HG03108 (cell line): ENCODE measurements at regions not wholly inside any gene's neighbourhood (a gene's known extent, or its start where the extent isn't known, plus 50 kb on each side); places are given as distances from the start of the nearest gene placed in this dataset.

Source experiments
- ATAC-seq: cut with Tn5 transposase; IDR thresholded peaks from one replicate; pipeline ENCODE4 v1.9.1; 2021; ENCODE audit warnings: moderate library complexity; ENCODE audit not compliant: unreplicated experiment

- ATAC-seq: no peak
Measured at GRCh38 chr5:110218981-110219380, 507.5 kb downstream of the TMEM232 start.

- no peak for ATAC-seq
Measured at GRCh38 chr5:110219769-110220168, 506.7 kb downstream of the TMEM232 start.

GRCh38 chr5:110221036-110221435 lies 505.4 kb downstream of the TMEM232 start:
- ATAC-seq: no peak

GRCh38 chr5:110224050-110224449 lies 502.4 kb downstream of the TMEM232 start:
- ATAC-seq: no peak

GRCh38 chr5:110225949-110226348 lies 500.5 kb downstream of the TMEM232 start:
- ATAC-seq: no peak

- no peak for ATAC-seq
Measured at GRCh38 chr5:110239786-110240185, 486.7 kb downstream of the TMEM232 start.

- ATAC-seq: no peak
Measured at GRCh38 chr5:110242950-110243349, 483.5 kb downstream of the TMEM232 start.

GRCh38 chr5:110248921-110249320 lies 477.6 kb downstream of the TMEM232 start:
- ATAC-seq: no peak

GRCh38 chr5:110250355-110250754 lies 476.1 kb downstream of the TMEM232 start:
- no peak for ATAC-seq

- no peak for ATAC-seq
Measured at GRCh38 chr5:110250755-110251154, 475.7 kb downstream of the TMEM232 start.

- ATAC-seq: no peak
Measured at GRCh38 chr5:110251366-110251765, 475.1 kb downstream of the TMEM232 start.

GRCh38 chr5:110255194-110255593 lies 471.3 kb downstream of the TMEM232 start:
- ATAC-seq: no peak

- no peak for ATAC-seq
Measured at GRCh38 chr5:110256298-110256697, 470.2 kb downstream of the TMEM232 start.

- no peak for ATAC-seq
Measured at GRCh38 chr5:110257971-110258370, 468.5 kb downstream of the TMEM232 start.

- ATAC-seq: no peak
Measured at GRCh38 chr5:110258460-110259216, 467.8 kb downstream of the TMEM232 start.

- no peak for ATAC-seq
Measured at GRCh38 chr5:110262749-110263148, 463.7 kb downstream of the TMEM232 start.

GRCh38 chr5:110264661-110265060 lies 461.8 kb downstream of the TMEM232 start:
- no peak for ATAC-seq

- no peak for ATAC-seq
Measured at GRCh38 chr5:110265162-110265561, 461.3 kb downstream of the TMEM232 start.

- ATAC-seq: no peak
Measured at GRCh38 chr5:110267714-110268113, 458.8 kb downstream of the TMEM232 start.

- no peak for ATAC-seq
Measured at GRCh38 chr5:110268283-110268682, 458.2 kb downstream of the TMEM232 start.

- ATAC-seq: no peak
Measured at GRCh38 chr5:110268985-110269384, 457.5 kb downstream of the TMEM232 start.

- ATAC-seq: no peak
Measured at GRCh38 chr5:110269478-110270142, 456.9 kb downstream of the TMEM232 start.
